Lower lobe of right lung (tissue), 2 donors: ENCODE measurements at regions not wholly inside any gene's neighbourhood (a gene's known extent, or its start where the extent isn't known, plus 50 kb on each side); places are given as distances from the start of the nearest gene placed in this dataset.

Experiments
- ATAC-seq, 2 donors: fragments of 200-7000 bp; cut with Tn5 transposase; one replicate each; pipeline ENCODE4 v1.9.1; 2020 to 2022; ENCODE audit warnings: mild to moderate bottlenecking in 2 of 2, moderate library complexity in 2 of 2
- DNase-seq: peaks from one replicate; pipeline ENCODE4 v3.0.0-alpha.2; 2020
- H3K27ac ChIP-seq: fragments of 200-600 bp; one replicate; pipeline ENCODE4 v1.8.0; 2022
- H3K27me3 ChIP-seq: fragments of 200-600 bp; one replicate; pipeline ENCODE4 v1.8.0; 2022; ENCODE audit warnings: low read depth
- H3K36me3 ChIP-seq: fragments of 200-600 bp; one replicate; pipeline ENCODE4 v1.8.0; 2022; ENCODE audit warnings: mild to moderate bottlenecking
- H3K4me1 ChIP-seq: fragments of 200-600 bp; one replicate; pipeline ENCODE4 v1.8.0; 2022
- H3K4me3 ChIP-seq: fragments of 200-600 bp; one replicate; pipeline ENCODE4 v1.8.0; 2022; ENCODE audit warnings: mild to moderate bottlenecking
- H3K9me3 ChIP-seq: fragments of 200-600 bp; one replicate; pipeline ENCODE4 v1.8.0; 2022
- intact Hi-C: fragments of 100-400 bp; cut with DNase I; formaldehyde crosslinking; loops from one replicate; pipeline ENCODE4 v1.11.0; 2022
- TF ChIP-seq, protein P1 (sequence below): fragments of 200-600 bp; IDR thresholded peaks from one replicate; pipeline ENCODE4 v1.8.0; 2022; ENCODE audit warnings: antibody characterized with exemption, mild to moderate bottlenecking
- donor health status: DM: no; HTN: yes; CAD: no; lungs with severe emphysema.

DNA sequence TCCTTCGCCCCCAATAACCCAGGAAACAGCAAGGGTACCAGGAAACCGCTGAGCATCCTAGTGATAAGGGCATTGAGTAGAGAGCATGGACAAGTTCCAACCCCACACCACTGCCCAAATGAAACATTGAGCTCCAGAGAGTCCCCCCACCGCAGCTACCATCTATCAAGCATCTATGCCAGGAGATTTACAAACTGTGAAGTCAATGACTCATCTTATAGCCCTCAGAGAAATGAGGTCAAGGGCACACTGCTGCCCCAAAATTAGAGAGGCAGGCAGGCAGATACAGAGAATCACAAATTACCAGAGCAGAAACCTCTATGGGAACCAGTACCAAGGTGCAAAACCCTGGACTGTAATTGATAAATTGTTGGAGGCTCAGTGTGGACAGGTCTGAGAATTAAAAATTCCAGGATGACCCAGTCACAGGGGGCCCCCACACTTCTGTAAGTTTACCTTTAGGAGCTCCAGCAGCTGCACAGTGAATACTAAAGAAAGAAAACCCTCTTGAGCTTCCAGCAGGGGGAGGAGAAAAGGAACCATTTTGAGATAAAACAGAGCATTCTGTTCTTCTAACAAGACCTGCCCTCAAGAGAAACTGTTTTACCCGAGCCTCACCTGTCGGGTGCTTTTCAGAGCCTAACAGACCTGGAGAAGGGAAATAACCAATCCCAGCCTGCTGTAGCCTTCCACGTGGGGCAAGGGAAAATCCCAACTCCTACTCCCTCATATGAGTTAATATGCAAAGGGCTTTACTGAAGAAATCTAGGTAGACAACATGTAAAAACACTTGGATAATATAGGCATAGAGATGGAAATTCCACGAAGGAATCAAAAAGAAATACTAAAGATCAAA, 118.0 kb upstream of the ARID1B start:
- intact Hi-C loops, result no loop called here
- no peaks in the 10 kb centered on the region for H3K4me1 ChIP-seq
- DNase-seq (no peak), ATAC-seq (no peak)
- TF ChIP-seq, protein P1, sequence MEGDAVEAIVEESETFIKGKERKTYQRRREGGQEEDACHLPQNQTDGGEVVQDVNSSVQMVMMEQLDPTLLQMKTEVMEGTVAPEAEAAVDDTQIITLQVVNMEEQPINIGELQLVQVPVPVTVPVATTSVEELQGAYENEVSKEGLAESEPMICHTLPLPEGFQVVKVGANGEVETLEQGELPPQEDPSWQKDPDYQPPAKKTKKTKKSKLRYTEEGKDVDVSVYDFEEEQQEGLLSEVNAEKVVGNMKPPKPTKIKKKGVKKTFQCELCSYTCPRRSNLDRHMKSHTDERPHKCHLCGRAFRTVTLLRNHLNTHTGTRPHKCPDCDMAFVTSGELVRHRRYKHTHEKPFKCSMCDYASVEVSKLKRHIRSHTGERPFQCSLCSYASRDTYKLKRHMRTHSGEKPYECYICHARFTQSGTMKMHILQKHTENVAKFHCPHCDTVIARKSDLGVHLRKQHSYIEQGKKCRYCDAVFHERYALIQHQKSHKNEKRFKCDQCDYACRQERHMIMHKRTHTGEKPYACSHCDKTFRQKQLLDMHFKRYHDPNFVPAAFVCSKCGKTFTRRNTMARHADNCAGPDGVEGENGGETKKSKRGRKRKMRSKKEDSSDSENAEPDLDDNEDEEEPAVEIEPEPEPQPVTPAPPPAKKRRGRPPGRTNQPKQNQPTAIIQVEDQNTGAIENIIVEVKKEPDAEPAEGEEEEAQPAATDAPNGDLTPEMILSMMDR, result no peak
- H3K36me3 ChIP-seq, result no peaks in the 10 kb centered on the region
- H3K27ac ChIP-seq, result no peak overlapping the region
- H3K4me3 ChIP-seq, result no peak overlapping the region
- H3K27me3 ChIP-seq, result no peaks in the 10 kb centered on the region
- no peaks in the 10 kb centered on the region for H3K9me3 ChIP-seq

DNA sequence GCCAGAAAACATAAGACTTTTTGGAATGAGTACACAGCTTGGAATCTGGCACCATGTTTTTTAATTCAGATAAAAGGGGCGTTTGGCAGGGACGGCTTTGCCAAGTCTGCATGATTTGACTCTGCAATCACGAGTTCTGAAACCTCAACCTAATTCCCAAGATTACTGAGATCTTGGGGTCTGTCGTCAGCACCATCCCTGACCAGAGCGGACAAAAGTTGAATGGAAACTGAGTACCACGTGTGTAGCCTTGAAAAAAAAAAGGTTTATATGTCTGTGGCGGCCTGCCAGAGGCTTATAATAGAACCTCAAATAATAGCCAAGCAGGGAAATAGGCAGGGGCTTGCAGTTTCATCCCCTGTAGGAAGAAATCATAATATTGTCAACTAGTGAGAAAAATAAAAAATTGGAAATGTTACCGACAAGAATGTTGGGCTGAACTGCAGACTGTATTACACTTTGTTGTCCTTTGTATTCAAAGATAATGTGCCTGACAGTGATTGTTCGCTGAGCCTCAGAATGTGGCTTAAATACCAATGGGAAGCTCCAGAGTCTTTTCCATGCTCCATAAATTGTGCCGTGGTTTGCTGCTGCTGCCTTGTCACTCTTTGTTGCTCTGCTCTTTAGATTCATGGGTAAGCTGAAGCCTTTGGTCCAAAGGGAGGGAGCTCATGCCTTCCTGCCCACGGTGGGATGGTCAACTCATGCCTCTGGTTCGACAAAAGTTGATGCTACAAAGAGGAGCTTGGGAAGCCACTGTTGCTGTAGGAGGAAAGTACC, 118.8 kb upstream of the ARID1B start:
- Histone ChIP-seq H3K4me3 (no peak overlapping the region), H3K27ac (no peak overlapping the region), H3K27me3 (no peaks in the 10 kb centered on the region), H3K9me3 (no peaks in the 10 kb centered on the region), H3K36me3 (no peaks in the 10 kb centered on the region), H3K4me1 (no peaks in the 10 kb centered on the region)
- TF ChIP-seq, protein P1, result no peak
- no peak for ATAC-seq
- intact Hi-C loops, result no loop called here
- DNase-seq, result no peak

DNA sequence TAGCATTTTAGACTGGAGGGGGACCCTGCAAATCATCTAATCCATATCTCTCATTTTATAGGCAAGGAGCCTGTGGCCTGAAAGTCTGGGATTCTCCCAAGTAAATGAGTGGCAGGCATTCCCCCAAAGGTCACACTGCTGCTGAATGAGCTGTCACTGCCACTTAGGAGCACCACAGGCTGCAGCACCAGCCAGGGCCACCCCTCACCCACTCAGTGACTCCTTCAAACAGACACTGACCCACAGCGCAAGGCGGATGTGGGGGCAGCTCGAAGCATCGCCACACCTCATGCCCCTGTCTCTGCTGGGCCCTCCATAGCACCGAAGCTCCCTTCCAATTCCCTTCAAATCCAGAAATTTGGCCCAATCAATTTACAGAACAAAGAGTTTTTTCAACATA, 119.9 kb upstream of the ARID1B start:
- DNase-seq (no peak), ATAC-seq (no peak)
- H3K4me1 ChIP-seq, result no peaks in the 10 kb centered on the region
- H3K27ac ChIP-seq, result no peak overlapping the region
- no peak overlapping the region for H3K4me3 ChIP-seq
- H3K9me3 ChIP-seq, result no peaks in the 10 kb centered on the region
- TF ChIP-seq, protein P1, result no peak
- no peaks in the 10 kb centered on the region for H3K27me3 ChIP-seq
- intact Hi-C loops, result no loop called here
- no peaks in the 10 kb centered on the region for H3K36me3 ChIP-seq

DNA sequence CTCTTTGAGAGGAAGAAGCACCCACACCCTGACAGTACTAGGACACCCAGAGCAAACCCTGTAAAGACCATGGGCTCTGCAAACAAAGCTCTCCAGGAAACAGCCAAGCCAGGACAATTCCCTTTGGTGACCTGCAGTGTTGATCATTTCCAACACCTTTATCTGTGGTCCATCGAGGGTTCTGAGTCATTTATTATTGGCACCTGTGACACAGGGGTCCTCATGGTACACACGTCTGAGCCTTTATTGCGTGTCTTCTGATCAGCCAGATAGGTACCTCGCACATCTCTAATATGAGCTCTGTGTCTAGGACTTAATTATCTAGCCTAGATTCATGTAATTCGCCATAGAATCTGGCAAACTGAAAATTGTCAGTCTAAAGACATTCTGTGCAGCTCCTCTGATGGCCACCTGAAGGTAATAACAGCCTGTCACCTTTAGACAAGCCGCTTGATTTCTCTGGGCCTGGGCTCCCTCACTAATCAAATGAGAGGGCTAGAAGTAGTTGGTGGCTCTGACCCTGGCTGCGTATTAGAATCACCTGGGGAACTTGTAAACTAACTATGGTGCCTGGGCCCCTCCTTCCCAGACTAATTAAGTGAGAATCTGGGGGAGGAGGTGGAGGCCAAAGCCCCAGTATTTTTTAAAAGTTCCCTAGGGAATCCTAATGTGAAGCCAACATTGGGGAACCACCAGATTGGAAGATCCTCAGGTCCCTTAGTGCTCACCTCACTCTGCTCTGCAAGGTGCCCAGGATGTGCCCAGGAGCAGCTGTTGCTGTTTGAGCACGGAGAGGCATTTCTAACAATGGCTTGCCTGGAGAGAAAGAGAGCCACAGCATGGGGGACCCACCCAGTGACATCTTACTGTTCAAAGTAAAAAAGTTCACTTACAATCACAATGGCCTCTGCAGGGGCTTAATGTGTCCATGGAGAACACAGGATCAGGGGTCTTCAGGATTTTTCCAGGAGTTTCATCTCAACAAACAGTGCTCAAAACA, 122.0 kb upstream of the ARID1B start:
- Histone ChIP-seq H3K4me3 (no peak overlapping the region), H3K4me1 (no peaks in the 10 kb centered on the region), H3K9me3 (no peaks in the 10 kb centered on the region), H3K27me3 (no peaks in the 10 kb centered on the region), H3K36me3 (no peaks in the 10 kb centered on the region), H3K27ac (no peak overlapping the region)
- TF ChIP-seq, protein P1, result no peak
- no peak for DNase-seq
- intact Hi-C loops, result no loop called here
- ATAC-seq, result no peak

DNA sequence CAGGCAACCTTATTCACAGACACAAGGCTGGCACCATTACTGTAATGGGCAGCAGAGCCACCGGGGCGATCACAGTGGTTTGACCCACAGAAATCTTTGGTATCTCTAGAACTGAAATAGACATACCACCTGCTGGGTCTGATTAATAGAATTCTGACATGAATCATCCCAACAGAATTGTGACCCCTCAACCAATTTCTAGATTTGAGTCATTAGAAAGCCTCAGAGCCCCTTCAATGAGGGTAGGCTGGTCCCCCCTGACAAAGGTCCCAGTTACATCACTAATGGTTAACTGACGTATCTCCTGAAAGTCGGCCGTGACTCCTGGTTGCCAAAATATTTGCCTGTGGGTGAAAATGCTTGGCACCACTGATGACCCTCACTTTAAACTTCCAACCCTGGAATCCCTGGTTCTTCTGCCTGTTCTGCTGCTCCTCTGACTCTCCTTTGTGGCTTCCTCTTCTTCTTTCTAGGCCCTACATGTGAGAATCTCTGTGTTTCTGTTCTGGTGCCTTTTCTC, 124.9 kb upstream of the ARID1B start:
- no peak for ATAC-seq
- Histone ChIP-seq H3K36me3 (no peaks in the 10 kb centered on the region), H3K27me3 (no peaks in the 10 kb centered on the region), H3K9me3 (no peaks in the 10 kb centered on the region), H3K27ac (no peak overlapping the region), H3K4me1 (peaks cover 8% of the 10 kb centered on the region), H3K4me3 (no peak overlapping the region)
- TF ChIP-seq, protein P1, result no peak
- no peak for DNase-seq
- intact Hi-C loops, result no loop called here
